CD4-positive, alpha-beta T cell (primary cell): ENCODE measurements at regions not wholly inside any gene's neighbourhood (a gene's known extent, or its start where the extent isn't known, plus 50 kb on each side); places are given as distances from the start of the nearest gene placed in this dataset.

Source experiments
- ATAC-seq: fragments of 200-7000 bp; cut with Tn5 transposase; one replicate; pipeline ENCODE4 v1.10.0; 2022; ENCODE audit warnings: mild to moderate bottlenecking; ENCODE audit not compliant: poor library complexity
- CTCF ChIA-PET: fragments of 350-600 bp; sonication (Branson Sonifier 250); formaldehyde crosslinking; loops from one replicate; lab custom pipeline; 2021; ENCODE audit warnings: antibody characterized with exemption, inconsistent platforms; lab: Charles Lee
- POLR2A ChIA-PET: fragments of 350-600 bp; sonication (Branson Sonifier 250); formaldehyde crosslinking; loops from one replicate; lab custom pipeline; 2021; ENCODE audit warnings: antibody characterized with exemption, inconsistent platforms; lab: Charles Lee
- DNase-seq, 14 experiments: peaks; one replicate each; pipeline ENCODE4 v3.0.0-alpha.2; 2013 to 2020; ENCODE audit warnings: mixed read lengths in 2 of 14
- H3K27ac ChIP-seq, 2 donors: one replicate each; pipeline versions ENCODE4 v1.5.1 to v1.7.0; 2013; ENCODE audit warnings: low read length in 2 of 2, low read depth in 1 of 2, mild to moderate bottlenecking in 1 of 2
- H3K27me3 ChIP-seq, 2 experiments: 1 replicate in 1 of 2; 2 replicates in 1 of 2; pipeline versions ENCODE4 v1.6.1 to v1.7.0; 2013; ENCODE audit warnings: low read length in 2 of 2, control low read depth in 1 of 2, mild to moderate bottlenecking in 1 of 2, moderate library complexity in 1 of 2; ENCODE audit not compliant: insufficient read depth in 2 of 2, control insufficient read depth in 1 of 2
- H3K36me3 ChIP-seq: one replicate; pipeline ENCODE4 v1.6.1; 2013; ENCODE audit warnings: low read length, control low read depth; ENCODE audit not compliant: insufficient read depth
- H3K4me1 ChIP-seq: one replicate; pipeline ENCODE4 v1.6.1; 2013; ENCODE audit warnings: low read length, control low read depth; ENCODE audit not compliant: insufficient read depth
- H3K4me3 ChIP-seq: one replicate; pipeline ENCODE4 v1.5.1; 2013; ENCODE audit warnings: mild to moderate bottlenecking, low read length, moderate library complexity
- H3K9me3 ChIP-seq, 2 experiments: 1 replicate in 1 of 2; 2 replicates in 1 of 2; pipeline versions ENCODE4 v1.6.1 to v1.7.0; 2013; ENCODE audit warnings: low read length in 2 of 2, mild to moderate bottlenecking in 2 of 2, control low read depth in 1 of 2, moderate library complexity in 1 of 2; ENCODE audit not compliant: control insufficient read depth in 1 of 2, insufficient read depth in 1 of 2
- H3K27ac Mint-ChIP-seq: one replicate; pipeline ENCODE4 v1.8.0; 2020; ENCODE audit warnings: mixed read lengths
- H3K27me3 Mint-ChIP-seq: one replicate; pipeline ENCODE4 v1.8.0; 2021; ENCODE audit warnings: mixed read lengths
- H3K36me3 Mint-ChIP-seq: one replicate; pipeline ENCODE4 v1.8.0; 2021; ENCODE audit warnings: low read depth, mixed read lengths
- H3K4me1 Mint-ChIP-seq: one replicate; pipeline ENCODE4 v1.8.0; 2021; ENCODE audit warnings: low read depth, mixed read lengths
- H3K4me3 Mint-ChIP-seq: one replicate; pipeline ENCODE4 v1.8.0; 2020; ENCODE audit warnings: mild to moderate bottlenecking, mixed read lengths
- H3K9me3 Mint-ChIP-seq: one replicate; pipeline ENCODE4 v1.8.0; 2020; ENCODE audit warnings: mixed read lengths
- CTCF ChIP-seq: fragments of 200-600 bp; IDR thresholded peaks from one replicate; pipeline ENCODE4 v1.8.0; 2022; ENCODE audit warnings: antibody characterized with exemption, mild to moderate bottlenecking
- intact Hi-C, 2 experiments: fragments of 100-400 bp; cut with DNase I in 1 of 2; cut with micrococcal nuclease in 1 of 2; formaldehyde crosslinking; loops; one replicate each; pipeline versions ENCODE4 v1.15.1 to v1.9.0; 2023 to 2025; cut with DNase I, micrococcal nuclease

- H3K36me3 Mint-ChIP-seq, result no peaks in the 10 kb centered on the region
- no peaks in the 10 kb centered on the region for H3K4me1 Mint-ChIP-seq
- no peaks in the 10 kb centered on the region for H3K27me3 Mint-ChIP-seq
- intact Hi-C loops, result no loop called here
- H3K9me3 ChIP-seq, result peaks cover 0 to 5% of the 10 kb centered on the region in 2 experiments
- H3K4me1 ChIP-seq, result no peaks in the 10 kb centered on the region
- H3K27ac ChIP-seq, result no peak overlapping the region
- H3K27me3 ChIP-seq, result no peaks in the 10 kb centered on the region
- POLR2A ChIA-PET, result no interaction called here
- H3K36me3 ChIP-seq, result no peaks in the 10 kb centered on the region
- H3K27ac Mint-ChIP-seq, result no peak overlapping the region
- H3K4me3 ChIP-seq, result no peak overlapping the region
- peaks cover 8% of the 10 kb centered on the region for H3K9me3 Mint-ChIP-seq
- DNase-seq (no peak), ATAC-seq (no peak)
- H3K4me3 Mint-ChIP-seq, result no peak overlapping the region
- TF ChIP-seq CTCF, result no peak
- CTCF ChIA-PET, result no interaction called here
Measured at GRCh38 chr14:80095623-80096022, 115.7 kb downstream of the DIO2 start.

- no peaks in the 10 kb centered on the region for H3K36me3 ChIP-seq
- CTCF ChIA-PET, result no interaction called here
Measured at GRCh38 chr14:80087411-80087810, 123.9 kb downstream of the DIO2 start.

GRCh38 chr14:80084196-80084595 is 127.1 kb downstream of the DIO2 start:
- POLR2A ChIA-PET, result no interaction called here

More at GRCh38 chr14:80087411-80087810, 123.9 kb downstream of the DIO2 start:
- H3K4me3 ChIP-seq, result no peak overlapping the region
- POLR2A ChIA-PET, result no interaction called here
- no peak for DNase-seq
- no peak overlapping the region for H3K27ac Mint-ChIP-seq
- no peak for ATAC-seq
- H3K4me1 Mint-ChIP-seq, result no peaks in the 10 kb centered on the region
- peaks cover 2% of the 10 kb centered on the region for H3K9me3 Mint-ChIP-seq
- no peaks in the 10 kb centered on the region for H3K4me1 ChIP-seq
- no peaks in the 10 kb centered on the region for H3K27me3 ChIP-seq
- H3K27ac ChIP-seq, result no peak overlapping the region
- intact Hi-C loops, result no loop called here
- no peak overlapping the region for H3K4me3 Mint-ChIP-seq
- H3K9me3 ChIP-seq, result peaks cover 0 to 9% of the 10 kb centered on the region in 2 experiments
- no peak for TF ChIP-seq CTCF
- no peaks in the 10 kb centered on the region for H3K27me3 Mint-ChIP-seq
- no peaks in the 10 kb centered on the region for H3K36me3 Mint-ChIP-seq

More at GRCh38 chr14:80084196-80084595, 127.1 kb downstream of the DIO2 start:
- no peak for TF ChIP-seq CTCF
- Mint-ChIP-seq H3K36me3 (no peaks in the 10 kb centered on the region), H3K4me3 (no peak overlapping the region), H3K4me1 (no peaks in the 10 kb centered on the region), H3K27ac (no peak overlapping the region), H3K9me3 (peaks cover 6% of the 10 kb centered on the region), H3K27me3 (no peaks in the 10 kb centered on the region)
- ATAC-seq, result no peak
- Histone ChIP-seq H3K4me3 (no peak overlapping the region), H3K36me3 (no peaks in the 10 kb centered on the region), H3K27ac (no peak overlapping the region), H3K4me1 (no peaks in the 10 kb centered on the region), H3K9me3 (peaks cover 0 to 9% of the 10 kb centered on the region in 2 experiments), H3K27me3 (no peaks in the 10 kb centered on the region)
- CTCF ChIA-PET, result no interaction called here
- intact Hi-C loops, result no loop called here
- DNase-seq, result no peak
